GM23248 (cell line): ENCODE measurements at regions not wholly inside any gene's neighbourhood (a gene's known extent, or its start where the extent isn't known, plus 50 kb on each side); places are given as distances from the start of the nearest gene placed in this dataset.

Experiments
- DNase-seq: peaks from one replicate; pipeline ENCODE4 v3.0.0-alpha.2; 2015
- H2AFZ ChIP-seq: fragments of 200-600 bp; sonication (generic); 2 replicates; pipeline ENCODE4 v1.6.1; 2016; ENCODE audit warnings: antibody characterized with exemption
- H3F3A ChIP-seq: fragments of 200-600 bp; sonication (generic); 2 replicates; pipeline ENCODE4 v1.6.1; 2016; ENCODE audit warnings: mild to moderate bottlenecking, antibody characterized with exemption, mixed run types; ENCODE audit not compliant: insufficient read depth
- H3K27ac ChIP-seq: fragments of 200-600 bp; sonication (generic); 2 replicates; pipeline ENCODE4 v1.5.1; 2016; ENCODE audit warnings: mild to moderate bottlenecking
- H3K27me3 ChIP-seq: fragments of 200-600 bp; sonication (generic); replicated peaks from 2 replicates; pipeline ENCODE4 v1.6.1; 2016; ENCODE audit warnings: mild to moderate bottlenecking; ENCODE audit not compliant: insufficient read depth
- H3K36me3 ChIP-seq: fragments of 200-600 bp; sonication (generic); 2 replicates; pipeline ENCODE4 v1.6.1; 2016; ENCODE audit warnings: low read depth, mild to moderate bottlenecking
- H3K4me1 ChIP-seq: fragments of 200-600 bp; sonication (generic); 2 replicates; pipeline ENCODE4 v1.6.1; 2016; ENCODE audit warnings: mild to moderate bottlenecking; ENCODE audit not compliant: insufficient read depth
- H3K4me2 ChIP-seq: fragments of 200-600 bp; sonication (generic); one replicate; pipeline ENCODE4 v1.6.1; 2016; ENCODE audit warnings: mild to moderate bottlenecking; ENCODE audit not compliant: unreplicated experiment
- H3K4me3 ChIP-seq: fragments of 200-600 bp; sonication (generic); 2 replicates; pipeline ENCODE4 v1.5.1; 2016; ENCODE audit warnings: mild to moderate bottlenecking
- H3K79me2 ChIP-seq: fragments of 200-600 bp; sonication (generic); 2 replicates; pipeline ENCODE4 v1.6.1; 2016; ENCODE audit warnings: mild to moderate bottlenecking; ENCODE audit not compliant: insufficient read depth
- H3K9ac ChIP-seq: fragments of 200-600 bp; sonication (generic); 2 replicates; pipeline ENCODE4 v1.6.1; 2016; ENCODE audit warnings: mild to moderate bottlenecking
- H3K9me2 ChIP-seq: fragments of 200-600 bp; sonication (generic); 2 replicates; pipeline ENCODE4 v1.6.1; 2016; ENCODE audit warnings: mixed run types, mild to moderate bottlenecking, moderate library complexity; ENCODE audit not compliant: insufficient read depth
- H3K9me3 ChIP-seq: fragments of 200-600 bp; sonication (generic); one replicate; pipeline ENCODE4 v1.6.1; 2017; ENCODE audit warnings: low read depth
- H4K20me1 ChIP-seq: fragments of 200-600 bp; sonication (generic); 2 replicates; pipeline ENCODE4 v1.6.0; 2016; ENCODE audit not compliant: insufficient read depth
- EZH2 ChIP-seq: fragments of 200-600 bp; sonication (generic); IDR thresholded peaks from 2 replicates; pipeline ENCODE4 v1.6.1; 2018; ENCODE audit warnings: antibody characterized with exemption, mild to moderate bottlenecking; ENCODE audit not compliant: insufficient read depth, poor library complexity, severe bottlenecking
- EZH2phosphoT487 ChIP-seq: fragments of 200-600 bp; sonication (generic); IDR thresholded peaks from 2 replicates; pipeline ENCODE4 v1.6.1; 2018; ENCODE audit warnings: antibody characterized with exemption, moderate library complexity, mild to moderate bottlenecking, low read depth; ENCODE audit not compliant: insufficient read depth
- WGBS, 2 experiments: methylation state at CpG; one replicate each; pipeline ENCODE4 v1.1.6; 2015 to 2017; ENCODE audit warnings: low lambda C conversion rate in 2 of 2, low coverage in 1 of 2; ENCODE audit errors: missing lambda C conversion rate in 2 of 2; 5-methylcytosine and 5-hydroxymethylcytosine counted together
- in situ Hi-C: fragments of 300-500 bp; cut with MboI; formaldehyde crosslinking; loops from 2 replicates; pipeline ENCODE4 v1.15.0; 2020

GRCh38 chr5:153130296-153130695 is 360.2 kb upstream of the GRIA1 start:
- H3K9ac ChIP-seq, result no peak overlapping the region
- 6 to 8% methylated on average over 1 of the region's 1 CpG for WGBS, 2 experiments
- in situ Hi-C loops, result no loop called here

GRCh38 chr5:153135411-153135810 is 355.1 kb upstream of the GRIA1 start:
- Histone ChIP-seq H3K36me3 (no peaks in the 10 kb centered on the region), H2AFZ (no peak overlapping the region), H3K27ac (no peak overlapping the region), H3K9me2 (no peaks in the 10 kb centered on the region), H3K27me3 (no peaks in the 10 kb centered on the region), H3K79me2 (no peaks in the 10 kb centered on the region), H3K4me3 (no peak overlapping the region), H3K9me3 (no peaks in the 10 kb centered on the region), H3K9ac (no peak overlapping the region), H3K4me1 (no peaks in the 10 kb centered on the region), H3F3A (no peaks in the 10 kb centered on the region), H3K4me2 (no peak overlapping the region), H4K20me1 (no peaks in the 10 kb centered on the region)
- in situ Hi-C loops, result no loop called here
- 12 to 16% methylated on average over 4 of the region's 4 CpGs for WGBS, 2 experiments
- DNase-seq, result peak; percentile 22
- TF ChIP-seq EZH2 (no peak), EZH2phosphoT487 (no peak)

More at GRCh38 chr5:153130296-153130695, 360.2 kb upstream of the GRIA1 start:
- DNase-seq, result no peak
- Histone ChIP-seq H4K20me1 (no peaks in the 10 kb centered on the region), H3K9me3 (no peaks in the 10 kb centered on the region), H3K27ac (no peak overlapping the region), H3K4me3 (no peak overlapping the region), H2AFZ (no peak overlapping the region), H3K4me1 (no peaks in the 10 kb centered on the region), H3K9me2 (no peaks in the 10 kb centered on the region), H3K4me2 (no peak overlapping the region), H3K36me3 (no peaks in the 10 kb centered on the region), H3K79me2 (no peaks in the 10 kb centered on the region), H3F3A (no peaks in the 10 kb centered on the region), H3K27me3 (no peaks in the 10 kb centered on the region)
- TF ChIP-seq EZH2 (no peak), EZH2phosphoT487 (no peak)

- H3K9me2 ChIP-seq, result no peaks in the 10 kb centered on the region
- H3K4me1 ChIP-seq, result no peaks in the 10 kb centered on the region
- in situ Hi-C loops, result no loop called here
- H3K9me3 ChIP-seq, result no peaks in the 10 kb centered on the region
- no peak for DNase-seq
- no peak overlapping the region for H2AFZ ChIP-seq
- 9 to 11% methylated on average over 6 of the region's 6 CpGs for WGBS, 2 experiments
- no peak overlapping the region for H3K9ac ChIP-seq
- TF ChIP-seq EZH2 (no peak), EZH2phosphoT487 (no peak)
- H3F3A ChIP-seq, result no peaks in the 10 kb centered on the region
- no peaks in the 10 kb centered on the region for H3K79me2 ChIP-seq
- no peak overlapping the region for H3K4me3 ChIP-seq
- no peaks in the 10 kb centered on the region for H3K36me3 ChIP-seq
- H3K27ac ChIP-seq, result no peak overlapping the region
- H3K4me2 ChIP-seq, result no peak overlapping the region
- H3K27me3 ChIP-seq, result no peaks in the 10 kb centered on the region
- no peaks in the 10 kb centered on the region for H4K20me1 ChIP-seq
These were observed 353.4 kb upstream of the GRIA1 start for GRCh38 chr5:153136910-153137614.

GRCh38 chr5:153147891-153148623 is 342.4 kb upstream of the GRIA1 start:
- Histone ChIP-seq H3K79me2 (no peaks in the 10 kb centered on the region), H3K27ac (no peak overlapping the region), H3F3A (no peaks in the 10 kb centered on the region), H3K36me3 (no peaks in the 10 kb centered on the region), H3K4me2 (no peak overlapping the region), H3K9me3 (no peaks in the 10 kb centered on the region), H3K9ac (no peak overlapping the region), H3K4me1 (no peaks in the 10 kb centered on the region), H3K27me3 (peaks cover 19% of the 10 kb centered on the region), H3K4me3 (no peak overlapping the region), H4K20me1 (no peaks in the 10 kb centered on the region), H2AFZ (no peak overlapping the region), H3K9me2 (no peaks in the 10 kb centered on the region)
- in situ Hi-C loops, result no loop called here
- 15 to 26% methylated on average over 7 of the region's 7 CpGs for WGBS, 2 experiments
- DNase-seq, result peak; percentile 64
- TF ChIP-seq EZH2 (no peak), EZH2phosphoT487 (no peak)
